Spleen (tissue), 11 donors: ENCODE measurements at regions not wholly inside any gene's neighbourhood (a gene's known extent, or its start where the extent isn't known, plus 50 kb on each side); places are given as distances from the start of the nearest gene placed in this dataset.

Experiments
- DNase-seq: peaks from one replicate; pipeline ENCODE4 v3.0.0-alpha.2; 2020
- H3K27ac ChIP-seq, 8 donors: fragments of 200-600 bp; sonication (generic) in 7 of 8; 1 replicate in 4 of 8; 2 replicates in 4 of 8; pipeline versions ENCODE4 v1.5.0 to v1.8.0; 2016 to 2021; ENCODE audit warnings: inconsistent platforms in 4 of 8, mild to moderate bottlenecking in 4 of 8, moderate library complexity in 1 of 8
- H3K27me3 ChIP-seq, 7 donors: fragments of 200-600 bp; sonication (generic) in 6 of 7; replicated peaks in 1 of 7; 1 replicate in 4 of 7; 2 replicates in 3 of 7; pipeline versions ENCODE4 v1.5.0 to v1.8.0; 2016 to 2021; ENCODE audit warnings: inconsistent platforms in 3 of 7, mild to moderate bottlenecking in 1 of 7
- H3K36me3 ChIP-seq, 6 donors: fragments of 200-600 bp; sonication (generic) in 5 of 6; 1 replicate in 4 of 6; 2 replicates in 2 of 6; pipeline versions ENCODE4 v1.5.0 to v1.8.0; 2016 to 2021; ENCODE audit warnings: inconsistent platforms in 2 of 6
- H3K4me1 ChIP-seq, 6 donors: fragments of 200-600 bp; sonication (generic) in 5 of 6; 1 replicate in 3 of 6; 2 replicates in 3 of 6; pipeline versions ENCODE4 v1.5.0 to v1.8.0; 2016 to 2021; ENCODE audit warnings: inconsistent platforms in 3 of 6
- H3K4me3 ChIP-seq, 8 donors: fragments of 200-600 bp; sonication (generic) in 7 of 8; 1 replicate in 4 of 8; 2 replicates in 4 of 8; pipeline versions ENCODE4 v1.5.0 to v1.8.0; 2016 to 2021; ENCODE audit warnings: inconsistent platforms in 4 of 8, mild to moderate bottlenecking in 4 of 8, moderate library complexity in 2 of 8
- H3K9me3 ChIP-seq, 8 donors: fragments of 200-600 bp; sonication (generic) in 7 of 8; 1 replicate in 4 of 8; 2 replicates in 4 of 8; pipeline versions ENCODE4 v1.5.0 to v1.8.0; 2016 to 2021; ENCODE audit warnings: inconsistent platforms in 4 of 8
- POLR2A ChIP-seq, 3 donors: fragments of 450-650 bp; IDR thresholded peaks; one replicate each; pipeline ENCODE4 v1.5.1; 2017; ENCODE audit warnings: antibody characterized with exemption in 3 of 3, mild to moderate bottlenecking in 1 of 3
- POLR2AphosphoS5 ChIP-seq, 3 donors: sonication (generic); formaldehyde crosslinking; IDR thresholded peaks; one replicate each; pipeline ENCODE4 v1.5.1; 2017; ENCODE audit warnings: antibody characterized with exemption in 3 of 3
- WGBS, 5 donors: extraction: QIAGEN DNeasy Blood & Tissue Kit in 3 of 5; methylation state at CpG; one replicate each; pipeline versions ENCODE4 v1.1.5 to v1.1.7; 2013 to 2018; 5-methylcytosine and 5-hydroxymethylcytosine counted together
- intact Hi-C: fragments of 100-400 bp; cut with DNase I; formaldehyde crosslinking; loops from one replicate; pipeline ENCODE4 v1.15.0; 2023; ENCODE audit warnings: low total_unique reads
- TF ChIP-seq, protein P1 (sequence below), 11 experiments: fragments of 200-600 bp in 7 of 11; fragments of 450-650 bp in 4 of 11; sonication (generic) in 4 of 11; IDR thresholded peaks in 8 of 11; conservative IDR thresholded peaks in 3 of 11; 1 replicate in 7 of 11; 2 replicates in 4 of 11; pipeline versions ENCODE4 v1.4.0 to v1.8.0; 2016 to 2021; ENCODE audit warnings: antibody characterized with exemption in 11 of 11, inconsistent platforms in 4 of 11, mild to moderate bottlenecking in 1 of 11
- donor health status: healthy with polysubstance abuse.
- donor health status: DM: no; HTN: no; CAD: no; lungs with moderate emphysema.
- donor health status: DM: no; HTN: no; CAD: no.
- donor health status: Bipolar disorder and iron deficiency.
- donor health status: healthy.
- donor health status: DM: no; HTN: no; CAD: no.
- donor health status: DM: yes; HTN: yes; CAD: no.

- Histone ChIP-seq H3K9me3 (no peaks in the 10 kb centered on the region), H3K36me3 (no peaks in the 10 kb centered on the region), H3K27ac (no peak overlapping the region), H3K27me3 (peaks cover 0 to 71% (median 0%) of the 10 kb centered on the region in 7 donors), H3K4me3 (no peak overlapping the region), H3K4me1 (peaks cover 0 to 8% (median 0%) of the 10 kb centered on the region in 6 donors)
- 66 to 73% (median 68%) methylated on average over 14 of the region's 14 CpGs for WGBS, 5 donors
- no peak for DNase-seq
- intact Hi-C loops, result no loop called here
- TF ChIP-seq, protein P1, sequence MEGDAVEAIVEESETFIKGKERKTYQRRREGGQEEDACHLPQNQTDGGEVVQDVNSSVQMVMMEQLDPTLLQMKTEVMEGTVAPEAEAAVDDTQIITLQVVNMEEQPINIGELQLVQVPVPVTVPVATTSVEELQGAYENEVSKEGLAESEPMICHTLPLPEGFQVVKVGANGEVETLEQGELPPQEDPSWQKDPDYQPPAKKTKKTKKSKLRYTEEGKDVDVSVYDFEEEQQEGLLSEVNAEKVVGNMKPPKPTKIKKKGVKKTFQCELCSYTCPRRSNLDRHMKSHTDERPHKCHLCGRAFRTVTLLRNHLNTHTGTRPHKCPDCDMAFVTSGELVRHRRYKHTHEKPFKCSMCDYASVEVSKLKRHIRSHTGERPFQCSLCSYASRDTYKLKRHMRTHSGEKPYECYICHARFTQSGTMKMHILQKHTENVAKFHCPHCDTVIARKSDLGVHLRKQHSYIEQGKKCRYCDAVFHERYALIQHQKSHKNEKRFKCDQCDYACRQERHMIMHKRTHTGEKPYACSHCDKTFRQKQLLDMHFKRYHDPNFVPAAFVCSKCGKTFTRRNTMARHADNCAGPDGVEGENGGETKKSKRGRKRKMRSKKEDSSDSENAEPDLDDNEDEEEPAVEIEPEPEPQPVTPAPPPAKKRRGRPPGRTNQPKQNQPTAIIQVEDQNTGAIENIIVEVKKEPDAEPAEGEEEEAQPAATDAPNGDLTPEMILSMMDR (IDR thresholded peaks at IDR 0.05 in 8 of 11, conservative IDR thresholded peaks at IDR 0.05 in 3 of 11), result no peak
- no peak for TF ChIP-seq POLR2AphosphoS5 (IDR thresholded peaks at IDR 0.05)
Measured at GRCh38 chr11:70642266-70642665, 243.9 kb downstream of the CTTN start.

DNA sequence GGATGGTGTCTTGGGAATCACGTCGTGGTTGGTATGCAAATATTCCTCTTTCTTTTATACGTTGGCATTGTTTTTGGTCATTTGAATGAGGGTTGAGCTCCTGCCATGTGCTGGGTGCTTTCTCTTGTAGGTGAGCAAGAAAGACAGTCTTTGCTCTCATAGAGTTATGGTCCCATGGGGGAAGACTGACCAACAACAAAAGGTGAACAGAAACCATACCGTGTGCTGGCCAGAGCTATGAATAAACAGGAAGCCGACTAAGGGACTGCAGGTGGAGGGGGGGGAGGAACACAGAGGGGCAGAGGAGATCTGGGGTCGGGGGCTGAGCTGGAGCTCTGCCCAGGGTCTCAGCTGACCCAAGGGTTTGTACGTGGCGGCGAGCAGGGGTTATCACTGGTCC lies 245.3 kb downstream of the CTTN start:
- intact Hi-C loops, result no loop called here
- DNase-seq, result no peak
- Histone ChIP-seq H3K4me1 (peaks cover 0 to 8% (median 0%) of the 10 kb centered on the region in 6 donors), H3K4me3 (no peak overlapping the region), H3K36me3 (no peaks in the 10 kb centered on the region), H3K9me3 (no peaks in the 10 kb centered on the region), H3K27me3 (peaks cover 0 to 76% (median 0%) of the 10 kb centered on the region in 7 donors), H3K27ac (no peak overlapping the region)
- WGBS, 5 donors, result 48 to 59% (median 51%) methylated on average over 9 of the region's 9 CpGs
- TF ChIP-seq, protein P1 (IDR thresholded peaks at IDR 0.05 in 8 of 11, conservative IDR thresholded peaks at IDR 0.05 in 3 of 11), result no peak
- TF ChIP-seq POLR2AphosphoS5 (IDR thresholded peaks at IDR 0.05) (no peak), POLR2A (IDR thresholded peaks at IDR 0.05) (no peak)

DNA sequence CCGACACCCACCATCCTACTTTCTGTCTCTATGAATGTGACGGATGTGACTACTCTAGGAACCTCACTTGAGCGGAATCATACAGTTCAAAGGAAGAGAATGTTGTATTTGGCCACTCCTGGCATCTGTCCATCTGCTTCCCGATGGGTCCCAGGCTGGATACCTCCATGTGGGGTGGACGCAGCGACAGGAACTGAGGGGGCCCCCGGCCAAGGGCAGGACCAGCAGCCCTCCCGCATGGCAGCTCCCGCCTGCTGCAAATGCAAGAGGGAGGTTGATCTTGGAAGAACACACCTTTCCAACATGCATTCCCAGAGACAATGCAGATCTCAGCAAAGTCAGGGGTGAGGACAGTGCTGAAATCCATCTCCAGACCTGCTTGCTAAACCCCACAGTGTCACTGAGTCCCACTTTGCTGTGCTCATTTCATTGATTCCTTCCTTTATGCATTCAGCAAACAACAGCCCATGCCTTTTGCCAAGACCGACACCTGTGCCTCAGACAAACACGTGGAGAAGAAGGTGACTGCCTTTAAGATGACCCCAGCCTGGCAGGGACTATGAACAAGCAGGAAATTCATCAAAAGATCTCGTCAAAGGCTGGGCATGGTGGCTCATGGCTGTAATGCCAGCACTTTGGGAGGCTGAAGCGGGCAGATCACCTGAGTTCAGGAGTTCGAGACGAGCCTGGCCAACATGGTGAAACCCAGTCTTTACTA lies 246.2 kb downstream of the CTTN start:
- WGBS, 5 donors, result 63 to 72% (median 71%) methylated on average over 15 of the region's 15 CpGs
- Histone ChIP-seq H3K4me1 (peaks cover 0 to 8% (median 0%) of the 10 kb centered on the region in 6 donors), H3K27me3 (peaks cover 0 to 77% (median 0%) of the 10 kb centered on the region in 7 donors), H3K36me3 (no peaks in the 10 kb centered on the region), H3K4me3 (no peak overlapping the region), H3K27ac (no peak overlapping the region), H3K9me3 (no peaks in the 10 kb centered on the region)
- TF ChIP-seq POLR2A (IDR thresholded peaks at IDR 0.05), result no peak
- TF ChIP-seq, protein P1 (IDR thresholded peaks at IDR 0.05 in 8 of 11, conservative IDR thresholded peaks at IDR 0.05 in 3 of 11), result no peak
- no peak for TF ChIP-seq POLR2AphosphoS5 (IDR thresholded peaks at IDR 0.05)
- intact Hi-C loops, result no loop called here
- DNase-seq, result no peak

GRCh38 chr11:70645537-70645936 lies 247.2 kb downstream of the CTTN start:
- Histone ChIP-seq H3K27ac (no peak overlapping the region), H3K27me3 (peaks cover 0 to 73% (median 0%) of the 10 kb centered on the region in 7 donors), H3K36me3 (no peaks in the 10 kb centered on the region), H3K4me3 (no peak overlapping the region), H3K4me1 (peaks cover 0 to 8% (median 0%) of the 10 kb centered on the region in 6 donors), H3K9me3 (no peaks in the 10 kb centered on the region)
- DNase-seq, result no peak
- TF ChIP-seq, protein P1 (IDR thresholded peaks at IDR 0.05 in 8 of 11, conservative IDR thresholded peaks at IDR 0.05 in 3 of 11), result no peak
- TF ChIP-seq POLR2A (IDR thresholded peaks at IDR 0.05) (no peak), POLR2AphosphoS5 (IDR thresholded peaks at IDR 0.05) (no peak)
- WGBS, 5 donors, result 74 to 81% (median 79%) methylated on average over 9 of the region's 9 CpGs
- intact Hi-C loops, result no loop called here
